ENCODE measurements at regions not wholly inside any gene's neighbourhood (a gene's known extent, or its start where the extent isn't known, plus 50 kb on each side); places are given as distances from the start of the nearest gene placed in this dataset.

GRCh38 chr16:54829691-54830090 lies 101.0 kb upstream of the IRX5 start:
- DNase-seq (ENCODE audit: extremely low read depth, low read depth) = no peak
- no peak for TF ChIP-seq CTCF (IDR thresholded peaks at IDR 0.05; ENCODE audit: low read depth, low read length, missing control alignments)
- H3K4me3 ChIP-seq (replicated peaks; ENCODE audit: low read depth, low read length) = no peak overlapping the region

- DNase-seq (ENCODE audit: extremely low read depth, low read depth) = no peak
- no peak overlapping the region for H3K4me3 ChIP-seq (replicated peaks; ENCODE audit: low read depth, low read length)
- no peak for TF ChIP-seq CTCF (IDR thresholded peaks at IDR 0.05; ENCODE audit: low read depth, low read length, missing control alignments)
Measured at GRCh38 chr16:54822892-54823291, 107.8 kb upstream of the IRX5 start.

GRCh38 chr16:54822492-54822891 lies 108.2 kb upstream of the IRX5 start:
- TF ChIP-seq CTCF (IDR thresholded peaks at IDR 0.05; ENCODE audit: low read depth, low read length, missing control alignments) = no peak
- no peak overlapping the region for H3K4me3 ChIP-seq (replicated peaks; ENCODE audit: low read depth, low read length)
- DNase-seq (ENCODE audit: extremely low read depth, low read depth) = no peak

- H3K4me3 ChIP-seq (replicated peaks; ENCODE audit: low read depth, low read length) = no peak overlapping the region
- DNase-seq (ENCODE audit: extremely low read depth, low read depth) = no peak
- no peak for TF ChIP-seq CTCF (IDR thresholded peaks at IDR 0.05; ENCODE audit: low read depth, low read length, missing control alignments)
Measured at GRCh38 chr16:54821731-54822130, 108.9 kb upstream of the IRX5 start.

- no peak for DNase-seq (ENCODE audit: extremely low read depth, low read depth)
- no peak overlapping the region for H3K4me3 ChIP-seq (replicated peaks; ENCODE audit: low read depth, low read length)
- no peak for TF ChIP-seq CTCF (IDR thresholded peaks at IDR 0.05; ENCODE audit: low read depth, low read length, missing control alignments)
Measured at GRCh38 chr16:54817940-54818574, 112.6 kb upstream of the IRX5 start.

GRCh38 chr16:54817432-54817831 lies 113.2 kb upstream of the IRX5 start:
- H3K4me3 ChIP-seq (replicated peaks; ENCODE audit: low read depth, low read length) = no peak overlapping the region
- no peak for DNase-seq (ENCODE audit: extremely low read depth, low read depth)
- TF ChIP-seq CTCF (IDR thresholded peaks at IDR 0.05; ENCODE audit: low read depth, low read length, missing control alignments) = peak; percentile 6

GRCh38 chr16:54816471-54816870 lies 114.2 kb upstream of the IRX5 start:
- TF ChIP-seq CTCF (IDR thresholded peaks at IDR 0.05; ENCODE audit: low read depth, low read length, missing control alignments) = no peak
- DNase-seq (ENCODE audit: extremely low read depth, low read depth) = no peak

More at GRCh38 chr16:54816471-54816870, 114.2 kb upstream of the IRX5 start:
- no peak overlapping the region for H3K4me3 ChIP-seq (replicated peaks; ENCODE audit: low read depth, low read length)

Data from HFF-Myc (cell line).